Stomach (tissue), 8 donors: ENCODE measurements at regions not wholly inside any gene's neighbourhood (a gene's known extent, or its start where the extent isn't known, plus 50 kb on each side); places are given as distances from the start of the nearest gene placed in this dataset.

Experiments
- DNase-seq, 2 donors: peaks; one replicate each; pipeline versions ENCODE4 v3.0.0 to v3.0.0-alpha.2; 2013 to 2019
- H3K27ac ChIP-seq, 5 donors: fragments of 200-600 bp in 4 of 5; sonication (generic) in 4 of 5; one replicate each; pipeline ENCODE4 v1.5.1; 2013 to 2019; ENCODE audit warnings: mild to moderate bottlenecking in 1 of 5, moderate library complexity in 1 of 5
- H3K27me3 ChIP-seq, 3 donors: fragments of 200-600 bp; sonication (generic); one replicate each; pipeline ENCODE4 v1.5.1; 2017 to 2019; ENCODE audit warnings: mixed run types in 1 of 3
- H3K36me3 ChIP-seq, 4 donors: fragments of 200-600 bp; sonication (generic); 1 replicate in 3 of 4; 2 replicates in 1 of 4; pipeline ENCODE4 v1.5.1; 2016 to 2019
- H3K4me1 ChIP-seq, 4 donors: fragments of 200-600 bp; sonication (generic); one replicate each; pipeline ENCODE4 v1.5.1; 2016 to 2019
- H3K4me3 ChIP-seq, 4 donors: fragments of 200-600 bp; sonication (generic) in 3 of 4; one replicate each; pipeline ENCODE4 v1.5.1; 2016 to 2019; ENCODE audit warnings: mild to moderate bottlenecking in 1 of 4
- H3K9me3 ChIP-seq, 4 donors: fragments of 200-600 bp; sonication (generic); one replicate each; pipeline ENCODE4 v1.5.1; 2016 to 2019
- EP300 ChIP-seq: sonication (generic); formaldehyde crosslinking; IDR thresholded peaks from one replicate; pipeline ENCODE4 v1.6.1; 2017; ENCODE audit warnings: antibody characterized with exemption
- POLR2A ChIP-seq, 4 donors: fragments of 450-650 bp; IDR thresholded peaks; one replicate each; pipeline ENCODE4 v1.6.1; 2016; ENCODE audit warnings: antibody characterized with exemption in 4 of 4, control low read depth in 2 of 4, mild to moderate bottlenecking in 1 of 4, moderate library complexity in 1 of 4
- POLR2AphosphoS5 ChIP-seq, 3 donors: sonication (generic); formaldehyde crosslinking; IDR thresholded peaks; one replicate each; pipeline ENCODE4 v1.6.1; 2016; ENCODE audit warnings: antibody characterized with exemption in 3 of 3
- WGBS, 5 donors: extraction: QIAGEN DNeasy Blood & Tissue Kit in 3 of 5; methylation state at CpG; one replicate each; pipeline versions ENCODE4 v1.1.5 to v1.1.7; 2013 to 2018; 5-methylcytosine and 5-hydroxymethylcytosine counted together
- intact Hi-C: fragments of 100-400 bp; cut with DNase I; formaldehyde crosslinking; loops from one replicate; pipeline ENCODE4 v1.15.1; 2023; ENCODE audit warnings: low total_unique reads
- TF ChIP-seq, protein P1 (sequence below), 7 experiments: fragments of 450-650 bp in 4 of 7; fragments of 200-600 bp in 3 of 7; sonication (generic) in 3 of 7; IDR thresholded peaks; one replicate each; pipeline ENCODE4 v1.5.1; 2016 to 2019; ENCODE audit warnings: antibody characterized with exemption in 7 of 7, control low read depth in 2 of 7, mild to moderate bottlenecking in 1 of 7
- donor health status: healthy with polysubstance abuse.
- donor health status: Bipolar disorder and iron deficiency.
- donor health status: healthy.

DNA sequence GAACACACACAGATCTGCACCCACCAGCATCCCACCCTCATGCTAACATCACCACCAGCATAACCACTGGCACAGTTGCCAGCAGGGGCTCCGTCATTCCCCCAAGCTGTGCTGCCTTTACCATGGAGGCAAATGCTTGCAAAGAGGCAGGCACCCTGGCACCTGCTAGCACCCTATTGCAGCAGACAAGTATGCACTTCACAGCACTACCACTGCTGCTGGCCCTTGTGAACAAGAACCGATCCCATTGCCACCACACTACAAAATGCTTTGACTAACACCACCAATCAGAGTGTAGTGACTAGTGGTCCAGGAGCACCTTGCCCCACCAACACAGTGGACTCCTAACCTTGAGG is 862.2 kb upstream of the DPPA4 start:
- TF ChIP-seq, protein P1, sequence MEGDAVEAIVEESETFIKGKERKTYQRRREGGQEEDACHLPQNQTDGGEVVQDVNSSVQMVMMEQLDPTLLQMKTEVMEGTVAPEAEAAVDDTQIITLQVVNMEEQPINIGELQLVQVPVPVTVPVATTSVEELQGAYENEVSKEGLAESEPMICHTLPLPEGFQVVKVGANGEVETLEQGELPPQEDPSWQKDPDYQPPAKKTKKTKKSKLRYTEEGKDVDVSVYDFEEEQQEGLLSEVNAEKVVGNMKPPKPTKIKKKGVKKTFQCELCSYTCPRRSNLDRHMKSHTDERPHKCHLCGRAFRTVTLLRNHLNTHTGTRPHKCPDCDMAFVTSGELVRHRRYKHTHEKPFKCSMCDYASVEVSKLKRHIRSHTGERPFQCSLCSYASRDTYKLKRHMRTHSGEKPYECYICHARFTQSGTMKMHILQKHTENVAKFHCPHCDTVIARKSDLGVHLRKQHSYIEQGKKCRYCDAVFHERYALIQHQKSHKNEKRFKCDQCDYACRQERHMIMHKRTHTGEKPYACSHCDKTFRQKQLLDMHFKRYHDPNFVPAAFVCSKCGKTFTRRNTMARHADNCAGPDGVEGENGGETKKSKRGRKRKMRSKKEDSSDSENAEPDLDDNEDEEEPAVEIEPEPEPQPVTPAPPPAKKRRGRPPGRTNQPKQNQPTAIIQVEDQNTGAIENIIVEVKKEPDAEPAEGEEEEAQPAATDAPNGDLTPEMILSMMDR (IDR thresholded peaks at IDR 0.05), result no peak
- no peak for TF ChIP-seq POLR2A (IDR thresholded peaks at IDR 0.05)
- DNase-seq, result no peak
- Histone ChIP-seq H3K27ac (no peak overlapping the region), H3K9me3 (peaks cover 0 to 31% (median 9%) of the 10 kb centered on the region in 4 donors), H3K4me3 (no peak overlapping the region), H3K27me3 (no peaks in the 10 kb centered on the region), H3K4me1 (no peaks in the 10 kb centered on the region), H3K36me3 (no peaks in the 10 kb centered on the region)
- 93 to 100% (median 95%) methylated on average over 2 of the region's 2 CpGs for WGBS, 5 donors
- intact Hi-C loops, result no loop called here

DNA sequence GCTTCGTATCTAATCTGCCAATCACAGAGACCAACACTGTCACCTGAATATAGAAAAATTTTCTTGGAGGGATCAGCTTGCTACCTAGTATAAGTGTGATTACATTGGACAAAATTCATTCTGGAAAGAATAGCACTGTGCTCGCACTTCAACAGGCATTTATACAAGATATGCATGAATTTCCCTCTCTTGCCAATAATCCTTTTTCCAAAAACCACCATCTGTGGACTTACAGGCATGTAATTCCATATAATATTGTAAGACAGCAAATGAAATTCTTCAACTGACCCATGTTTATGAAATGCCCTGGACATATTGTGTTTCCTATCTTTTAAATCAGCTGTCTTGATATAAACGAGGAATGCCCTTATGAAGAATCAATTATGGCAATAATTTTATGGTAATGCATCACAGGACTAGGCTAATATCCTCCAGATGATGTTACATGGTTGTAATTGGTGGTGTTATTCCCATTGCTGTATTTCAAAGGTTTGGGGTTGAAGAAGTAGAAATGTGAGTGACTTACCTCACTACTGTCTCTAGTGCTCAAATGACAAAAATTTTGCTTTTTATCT is 861.4 kb upstream of the NECTIN3 start:
- WGBS, 5 donors, result 81 to 85% (median 81%) methylated on average over 3 of the region's 3 CpGs
- Histone ChIP-seq H3K4me3 (no peak overlapping the region), H3K27ac (no peak overlapping the region), H3K36me3 (no peaks in the 10 kb centered on the region), H3K4me1 (no peaks in the 10 kb centered on the region), H3K27me3 (no peaks in the 10 kb centered on the region), H3K9me3 (peaks cover 0 to 5% (median 0%) of the 10 kb centered on the region in 4 donors)
- TF ChIP-seq, protein P1 (IDR thresholded peaks at IDR 0.05), result no peak
- TF ChIP-seq POLR2AphosphoS5 (IDR thresholded peaks at IDR 0.05) (no peak), POLR2A (IDR thresholded peaks at IDR 0.05) (no peak), EP300 (no peak)
- no peak for DNase-seq
- intact Hi-C loops, result no loop called here

DNA sequence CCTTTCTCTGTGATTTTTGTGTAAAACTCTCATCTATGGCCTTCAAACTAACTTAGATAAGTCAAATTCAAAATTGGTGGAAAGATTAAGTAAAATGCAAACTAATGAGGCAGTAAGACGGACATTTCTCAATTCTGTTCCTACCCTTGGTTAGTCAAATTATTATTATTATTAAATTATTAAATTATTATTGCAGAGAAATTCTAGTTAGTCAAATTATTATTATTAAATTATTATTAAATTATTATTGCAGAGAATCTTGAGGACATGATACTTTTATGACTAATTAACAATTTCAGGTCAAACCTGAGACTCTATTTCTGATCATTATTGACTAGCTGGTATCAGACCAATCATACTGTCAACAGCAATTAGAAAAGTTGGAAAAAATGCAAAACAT is 845.0 kb upstream of the NECTIN3 start:
- H3K9me3 ChIP-seq, result no peaks in the 10 kb centered on the region
- no peak overlapping the region for H3K4me3 ChIP-seq
- DNase-seq, result no peak
- H3K36me3 ChIP-seq, result no peaks in the 10 kb centered on the region
- TF ChIP-seq POLR2A (IDR thresholded peaks at IDR 0.05), result no peak
- TF ChIP-seq, protein P1 (IDR thresholded peaks at IDR 0.05), result no peak
- TF ChIP-seq EP300, result no peak
- TF ChIP-seq POLR2AphosphoS5 (IDR thresholded peaks at IDR 0.05), result no peak
- intact Hi-C loops, result no loop called here
- no peaks in the 10 kb centered on the region for H3K4me1 ChIP-seq
- no peaks in the 10 kb centered on the region for H3K27me3 ChIP-seq
- no peak overlapping the region for H3K27ac ChIP-seq
- 82 to 94% (median 88%) methylated on average over 1 of the region's 1 CpG for WGBS, 5 donors

DNA sequence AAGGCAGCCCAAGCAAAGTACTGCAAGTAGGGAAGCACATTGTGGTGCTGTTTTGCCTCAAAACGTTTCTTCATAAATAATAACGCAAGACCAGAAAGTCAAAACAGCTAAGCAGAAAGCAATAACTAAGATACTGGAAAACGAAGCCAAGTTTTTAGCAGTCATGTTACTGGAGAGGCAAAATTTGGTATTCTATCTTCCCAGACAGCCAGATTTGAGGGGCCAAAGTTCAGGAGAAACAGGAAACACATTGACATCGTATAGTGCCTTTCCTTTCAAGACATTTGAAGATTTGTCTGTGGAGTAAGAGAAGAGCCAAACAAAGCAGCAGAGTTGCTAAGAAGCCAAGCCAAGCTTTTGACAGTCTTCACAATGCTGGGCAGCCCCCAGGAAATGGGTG is 843.6 kb upstream of the NECTIN3 start:
- TF ChIP-seq EP300 (no peak), POLR2AphosphoS5 (IDR thresholded peaks at IDR 0.05) (no peak), POLR2A (IDR thresholded peaks at IDR 0.05) (no peak)
- TF ChIP-seq, protein P1 (IDR thresholded peaks at IDR 0.05), result no peak
- no peaks in the 10 kb centered on the region for H3K27me3 ChIP-seq
- H3K36me3 ChIP-seq, result no peaks in the 10 kb centered on the region
- intact Hi-C loops, result no loop called here
- DNase-seq, result peak in 1 of 2 donors; percentile 57
- no peaks in the 10 kb centered on the region for H3K4me1 ChIP-seq
- no peak overlapping the region for H3K4me3 ChIP-seq
- 51 to 66% (median 64%) methylated on average over 4 of the region's 4 CpGs for WGBS, 5 donors
- no peak overlapping the region for H3K27ac ChIP-seq
- no peaks in the 10 kb centered on the region for H3K9me3 ChIP-seq
